Vagina (tissue), 2 donors: ENCODE measurements at regions not wholly inside any gene's neighbourhood (a gene's known extent, or its start where the extent isn't known, plus 50 kb on each side); places are given as distances from the start of the nearest gene placed in this dataset.

Experiments
- POLR2A ChIP-seq, 2 donors: fragments of 450-650 bp; IDR thresholded peaks; one replicate each; pipeline ENCODE4 v1.6.1; 2017; ENCODE audit warnings: antibody characterized with exemption in 2 of 2, mild to moderate bottlenecking in 2 of 2, moderate library complexity in 2 of 2
- POLR2AphosphoS5 ChIP-seq, 2 donors: sonication (generic); formaldehyde crosslinking; IDR thresholded peaks; one replicate each; pipeline ENCODE4 v1.9.0; 2017; ENCODE audit warnings: antibody characterized with exemption in 2 of 2, mild to moderate bottlenecking in 2 of 2, low read depth in 1 of 2; ENCODE audit not compliant: insufficient read depth in 1 of 2
- TF ChIP-seq, protein P1 (sequence below), 3 experiments: fragments of 450-650 bp in 2 of 3; fragments of 200-600 bp in 1 of 3; sonication (generic) in 1 of 3; IDR thresholded peaks; one replicate each; pipeline ENCODE4 v1.5.1; 2017 to 2019; ENCODE audit warnings: antibody characterized with exemption in 3 of 3, mild to moderate bottlenecking in 2 of 3, moderate library complexity in 2 of 3

DNA sequence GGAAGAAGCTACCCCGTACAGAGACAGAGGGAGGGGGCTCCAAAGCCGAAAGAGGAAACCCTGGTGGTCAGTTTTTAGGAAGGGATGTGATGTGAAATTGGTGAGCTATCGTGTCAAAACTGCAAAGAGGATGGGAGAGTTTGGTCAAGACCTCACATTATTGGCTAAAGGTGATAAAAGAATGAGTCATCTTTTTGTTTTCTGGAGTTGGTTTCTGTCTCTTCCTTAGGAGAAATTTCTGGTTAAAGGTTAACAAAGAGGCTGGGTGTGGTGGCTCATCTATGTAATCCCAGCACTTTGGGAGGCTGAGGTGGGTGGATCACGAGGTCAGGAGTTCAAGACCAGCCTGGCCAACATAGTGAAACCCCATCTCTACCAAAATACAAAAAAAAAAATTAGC, 217.8 kb upstream of the CBLB start:
- TF ChIP-seq, protein P1, sequence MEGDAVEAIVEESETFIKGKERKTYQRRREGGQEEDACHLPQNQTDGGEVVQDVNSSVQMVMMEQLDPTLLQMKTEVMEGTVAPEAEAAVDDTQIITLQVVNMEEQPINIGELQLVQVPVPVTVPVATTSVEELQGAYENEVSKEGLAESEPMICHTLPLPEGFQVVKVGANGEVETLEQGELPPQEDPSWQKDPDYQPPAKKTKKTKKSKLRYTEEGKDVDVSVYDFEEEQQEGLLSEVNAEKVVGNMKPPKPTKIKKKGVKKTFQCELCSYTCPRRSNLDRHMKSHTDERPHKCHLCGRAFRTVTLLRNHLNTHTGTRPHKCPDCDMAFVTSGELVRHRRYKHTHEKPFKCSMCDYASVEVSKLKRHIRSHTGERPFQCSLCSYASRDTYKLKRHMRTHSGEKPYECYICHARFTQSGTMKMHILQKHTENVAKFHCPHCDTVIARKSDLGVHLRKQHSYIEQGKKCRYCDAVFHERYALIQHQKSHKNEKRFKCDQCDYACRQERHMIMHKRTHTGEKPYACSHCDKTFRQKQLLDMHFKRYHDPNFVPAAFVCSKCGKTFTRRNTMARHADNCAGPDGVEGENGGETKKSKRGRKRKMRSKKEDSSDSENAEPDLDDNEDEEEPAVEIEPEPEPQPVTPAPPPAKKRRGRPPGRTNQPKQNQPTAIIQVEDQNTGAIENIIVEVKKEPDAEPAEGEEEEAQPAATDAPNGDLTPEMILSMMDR (IDR thresholded peaks at IDR 0.05) = no peak
- no peak for TF ChIP-seq POLR2AphosphoS5 (IDR thresholded peaks at IDR 0.05; ENCODE audit: insufficient read depth in 1 of 2, low read depth in 1 of 2)
- no peak for TF ChIP-seq POLR2A (IDR thresholded peaks at IDR 0.05)
